H1 (cell line): ENCODE measurements at regions not wholly inside any gene's neighbourhood (a gene's known extent, or its start where the extent isn't known, plus 50 kb on each side); places are given as distances from the start of the nearest gene placed in this dataset.

ENCODE experiments used
- CTCF ChIA-PET: fragments of 300-600 bp; sonication (Branson Sonifier 250); formaldehyde crosslinking; loops from one replicate; lab custom pipeline; 2021; ENCODE audit not compliant: partially characterized antibody; lab: Charles Lee
- POLR2A ChIA-PET: fragments of 300-600 bp; sonication (Branson Sonifier 250); formaldehyde crosslinking; loops from one replicate; lab custom pipeline; 2021; ENCODE audit warnings: inconsistent platforms; ENCODE audit not compliant: partially characterized antibody; lab: Charles Lee
- DNase-seq, 2 experiments: peaks; one replicate each; pipeline versions ENCODE4 v3.0.0 to v3.0.0-alpha.2; 2010 to 2022; ENCODE audit warnings: low spot score in 2 of 2, low read depth in 1 of 2, mixed read lengths in 1 of 2
- FAIRE-seq: peaks from 2 replicates; lab custom pipeline; 2011; peaks lifted over from hg19 to GRCh38; lab: Jason Lieb, UNC
- H2AFZ ChIP-seq: 2 replicates; pipeline ENCODE4 v1.8.1; 2012; ENCODE audit warnings: low read length, inconsistent platforms
- H2AK5ac ChIP-seq: 2 replicates; pipeline ENCODE4 v1.6.1; 2013; ENCODE audit warnings: low read depth, low read length
- H2BK120ac ChIP-seq: replicated peaks from 2 replicates; pipeline ENCODE3; 2013; ENCODE audit warnings: low read depth, low read length, inconsistent platforms
- H2BK12ac ChIP-seq: 2 replicates; pipeline ENCODE4 v1.6.1; 2013; ENCODE audit warnings: low read depth, low read length
- H2BK15ac ChIP-seq: 2 replicates; pipeline ENCODE4 v1.6.1; 2013; ENCODE audit warnings: low read length
- H2BK20ac ChIP-seq: 2 replicates; pipeline ENCODE4 v1.6.1; 2013; ENCODE audit warnings: low read length
- H2BK5ac ChIP-seq: 2 replicates; pipeline ENCODE4 v1.6.1; 2013; ENCODE audit warnings: low read depth, low read length
- H3K14ac ChIP-seq: 2 replicates; pipeline ENCODE4 v1.6.1; 2013; ENCODE audit warnings: inconsistent platforms; ENCODE audit not compliant: insufficient read length
- H3K18ac ChIP-seq: 2 replicates; pipeline ENCODE4 v1.6.1; 2013; ENCODE audit warnings: low read length; ENCODE audit errors: extremely low read depth
- H3K23ac ChIP-seq: 2 replicates; pipeline ENCODE4 v1.6.1; 2013; ENCODE audit warnings: inconsistent platforms; ENCODE audit not compliant: insufficient read length
- H3K23me2 ChIP-seq: 2 replicates; pipeline ENCODE4 v1.6.1; 2013; ENCODE audit warnings: low read depth, low read length
- H3K27ac ChIP-seq: 2 replicates; pipeline ENCODE4 v1.6.1; 2011; ENCODE audit warnings: low read depth, low read length, inconsistent platforms
- H3K27me3 ChIP-seq, 4 experiments: replicated peaks in 1 of 4; 1 replicate in 1 of 4; 2 replicates in 3 of 4; pipeline versions ENCODE4 v1.6.1 to v1.8.1; 2011 to 2013; ENCODE audit warnings: low read length in 3 of 4, mild to moderate bottlenecking in 3 of 4, inconsistent platforms in 2 of 4, mixed read lengths in 2 of 4, moderate library complexity in 1 of 4; ENCODE audit not compliant: control insufficient read depth in 3 of 4, insufficient read depth in 3 of 4; ENCODE audit errors: extremely low read depth in 1 of 4
- H3K36me3 ChIP-seq, 4 experiments: 2 replicates each; pipeline versions ENCODE4 v1.6.1 to v1.8.1; 2011 to 2013; ENCODE audit warnings: mild to moderate bottlenecking in 4 of 4, low read length in 3 of 4, moderate library complexity in 2 of 4, control low read depth in 1 of 4, inconsistent platforms in 1 of 4; ENCODE audit not compliant: insufficient read depth in 4 of 4, control insufficient read depth in 2 of 4
- H3K4ac ChIP-seq: replicated peaks from 2 replicates; pipeline ENCODE3; 2013; ENCODE audit warnings: low read length, low read depth, mixed read lengths, inconsistent platforms; ENCODE audit not compliant: insufficient read length
- H3K4me1 ChIP-seq, 4 experiments: replicated peaks in 1 of 4; 1 replicate in 1 of 4; 2 replicates in 3 of 4; pipeline versions ENCODE4 v1.6.1 to v1.8.1; 2011 to 2013; ENCODE audit warnings: low read length in 3 of 4, inconsistent platforms in 2 of 4, mixed read lengths in 1 of 4; ENCODE audit not compliant: insufficient read depth in 4 of 4, control insufficient read depth in 3 of 4
- H3K4me2 ChIP-seq, 2 experiments: 2 replicates each; pipeline versions ENCODE4 v1.6.1 to v1.8.1; 2011 to 2013; ENCODE audit warnings: low read depth in 2 of 2, low read length in 2 of 2, control low read depth in 1 of 2, inconsistent platforms in 1 of 2, mild to moderate bottlenecking in 1 of 2; ENCODE audit not compliant: insufficient read depth in 1 of 2
- H3K4me3 ChIP-seq, 4 experiments: fragments of 200-600, 300-600 bp in 1 of 4; sonication (generic), shearing (Covaris generic), sonication (Bioruptor Twin) in 1 of 4; 2 replicates each; pipeline versions ENCODE4 v1.5.1 to v1.8.1; 2011 to 2016; ENCODE audit warnings: low read length in 4 of 4, low read depth in 3 of 4, control low read depth in 2 of 4, inconsistent platforms in 2 of 4, mild to moderate bottlenecking in 2 of 4, mixed read lengths in 1 of 4, moderate library complexity in 1 of 4; ENCODE audit not compliant: insufficient read depth in 2 of 4; ENCODE audit errors: extremely low read depth in 1 of 4
- H3K56ac ChIP-seq: replicated peaks from 2 replicates; pipeline ENCODE3; 2013; ENCODE audit warnings: low read depth, mild to moderate bottlenecking, mixed read lengths, low read length, inconsistent platforms; ENCODE audit not compliant: insufficient read length
- H3K79me1 ChIP-seq: 2 replicates; pipeline ENCODE4 v1.6.1; 2013; ENCODE audit warnings: low read depth, low read length, control low read depth
- H3K79me2 ChIP-seq, 2 experiments: 2 replicates each; pipeline versions ENCODE4 v1.6.1 to v1.8.1; 2012 to 2013; ENCODE audit warnings: low read length in 2 of 2, mild to moderate bottlenecking in 2 of 2, inconsistent platforms in 1 of 2; ENCODE audit not compliant: insufficient read depth in 2 of 2, control insufficient read depth in 1 of 2
- H3K9ac ChIP-seq, 4 experiments: replicated peaks in 1 of 4; 1 replicate in 1 of 4; 2 replicates in 3 of 4; pipeline versions ENCODE4 v1.6.1 to v1.8.1; 2011 to 2013; ENCODE audit warnings: low read depth in 3 of 4, low read length in 3 of 4, control low read depth in 2 of 4, mild to moderate bottlenecking in 2 of 4, moderate library complexity in 2 of 4, inconsistent platforms in 1 of 4; ENCODE audit errors: extremely low read depth in 1 of 4
- H3K9me3 ChIP-seq, 2 experiments: 2 replicates each; pipeline versions ENCODE4 v1.6.1 to v1.8.1; 2012 to 2013; ENCODE audit warnings: mild to moderate bottlenecking in 2 of 2, moderate library complexity in 2 of 2, control low read depth in 1 of 2, inconsistent platforms in 1 of 2, low read depth in 1 of 2, low read length in 1 of 2, mixed read lengths in 1 of 2; ENCODE audit not compliant: insufficient read depth in 2 of 2
- H4K20me1 ChIP-seq, 2 experiments: replicated peaks in 1 of 2; 2 replicates each; pipeline versions ENCODE3 to v1.8.1; 2011 to 2013; ENCODE audit warnings: inconsistent platforms in 2 of 2, low read length in 2 of 2, mild to moderate bottlenecking in 1 of 2; ENCODE audit not compliant: insufficient read depth in 2 of 2, control insufficient read depth in 1 of 2
- H4K5ac ChIP-seq: 2 replicates; pipeline ENCODE4 v1.6.1; 2013; ENCODE audit warnings: low read length, low read depth, mixed read lengths, inconsistent platforms; ENCODE audit not compliant: insufficient read length
- H4K8ac ChIP-seq: 2 replicates; pipeline ENCODE4 v1.8.0; 2013; ENCODE audit warnings: mild to moderate bottlenecking, moderate library complexity, low read length, inconsistent platforms; ENCODE audit not compliant: insufficient read depth; ENCODE audit errors: extremely low read depth
- H4K91ac ChIP-seq: replicated peaks from 2 replicates; pipeline ENCODE3; 2013; ENCODE audit warnings: low read length, mixed read lengths, inconsistent platforms; ENCODE audit not compliant: insufficient read length
- ATF3 ChIP-seq: IDR thresholded peaks from 2 replicates; pipeline ENCODE4 v1.6.1; 2011; ENCODE audit warnings: low read depth, mild to moderate bottlenecking, low read length; ENCODE audit not compliant: insufficient read depth
- NRF1 ChIP-seq: IDR thresholded peaks from 2 replicates; pipeline ENCODE4 v1.6.1; 2011; ENCODE audit warnings: mild to moderate bottlenecking, low read depth, low read length, improper control_type of control experiment
- SP4 ChIP-seq: IDR thresholded peaks from 2 replicates; pipeline ENCODE4 v1.6.1; 2012; ENCODE audit warnings: low read length, inconsistent platforms
- TBP ChIP-seq: IDR thresholded peaks from 2 replicates; pipeline ENCODE4 v1.6.1; 2011; ENCODE audit warnings: low read depth, low read length, improper control_type of control experiment
- USF2 ChIP-seq: IDR thresholded peaks from 2 replicates; pipeline ENCODE4 v1.6.1; 2011; ENCODE audit warnings: low read length, improper control_type of control experiment
- WGBS, 2 experiments: shearing (Covaris generic) in 1 of 2; methylation state at CpG; one replicate each; pipeline versions ENCODE4 v1.1.6 to v1.1.7; 2013 to 2015; ENCODE audit warnings: low lambda C conversion rate in 2 of 2, mixed read lengths in 2 of 2, inconsistent platforms in 1 of 2, low coverage in 1 of 2, missing lambda C conversion rate in 1 of 2; ENCODE audit not compliant: insufficient replicate concordance in 2 of 2, insufficient coverage in 1 of 2, insufficient read length in 1 of 2; ENCODE audit errors: extremely low coverage in 1 of 2, missing lambda C conversion rate in 1 of 2; 5-methylcytosine and 5-hydroxymethylcytosine counted together

GRCh38 chr1:193607787-193608186, 421.4 kb upstream of the B3GALT2 start:
- Histone ChIP-seq H3K9ac (no peak overlapping the region), H3K4me2 (no peak overlapping the region), H3K79me1 (no peaks in the 10 kb centered on the region), H3K56ac (no peak overlapping the region), H3K9me3 (no peaks in the 10 kb centered on the region), H2BK12ac (no peak overlapping the region), H2BK120ac (no peak overlapping the region), H2BK20ac (no peak overlapping the region), H2BK5ac (no peak overlapping the region), H4K8ac (no peak overlapping the region), H3K27me3 (no peaks in the 10 kb centered on the region), H2BK15ac (no peak overlapping the region), H3K4ac (no peak overlapping the region), H3K79me2 (no peaks in the 10 kb centered on the region), H4K5ac (no peak overlapping the region), H3K23ac (no peak overlapping the region), H3K18ac (no peak overlapping the region), H3K23me2 (no peaks in the 10 kb centered on the region), H4K91ac (no peak overlapping the region), H3K4me3 (no peak overlapping the region), H3K14ac (no peak overlapping the region), H3K36me3 (no peaks in the 10 kb centered on the region), H4K20me1 (no peaks in the 10 kb centered on the region), H3K27ac (no peak overlapping the region), H2AFZ (no peak overlapping the region), H2AK5ac (no peak overlapping the region), H3K4me1 (peaks cover 2 to 5% (median 4%) of the 10 kb centered on the region in 4 experiments; a peak in 2 of 7 replicates)
- CTCF ChIA-PET: interaction anchor here (1.0 to 1.6 kb wide), 3 partner anchors 9 to 22 kb away, joined by 3 read pairs; no protein-coding TSS in a partner anchor
- no peak for FAIRE-seq
- 98 to 100% methylated on average over 2 to 3 of the region's 3 CpGs for WGBS, 2 experiments
- TF ChIP-seq NRF1 (no peak), ATF3 (no peak), TBP (no peak), SP4 (no peak), USF2 (no peak)
- POLR2A ChIA-PET: no interaction called here
- no peak for DNase-seq
